ENCODE measurements at regions not wholly inside any gene's neighbourhood (a gene's known extent, or its start where the extent isn't known, plus 50 kb on each side); places are given as distances from the start of the nearest gene placed in this dataset.

GRCh38 chr2:81097361-81097760 lies 792.8 kb upstream of the LRRTM1 start:
- no peaks in the 10 kb centered on the region for H3K9me3 Mint-ChIP-seq
- H3K4me1 Mint-ChIP-seq (ENCODE audit: unreplicated experiment): peaks cover 5% of the 10 kb centered on the region
- H3K4me3 Mint-ChIP-seq: no peak overlapping the region
- H3K27me3 Mint-ChIP-seq: no peaks in the 10 kb centered on the region
- no peak for DNase-seq (ENCODE audit: extremely low spot score, unreplicated experiment)
- no peak overlapping the region for H3K27ac Mint-ChIP-seq
- no peak for TF ChIP-seq CTCF (conservative IDR thresholded peaks at IDR 0.05)
- H3K36me3 Mint-ChIP-seq: no peaks in the 10 kb centered on the region

GRCh38 chr2:81093031-81093430 lies 788.5 kb upstream of the LRRTM1 start:
- no peak for DNase-seq (ENCODE audit: extremely low spot score, unreplicated experiment)
- Mint-ChIP-seq H3K9me3 (no peaks in the 10 kb centered on the region), H3K4me1 (ENCODE audit: unreplicated experiment) (no peaks in the 10 kb centered on the region), H3K27ac (no peak overlapping the region), H3K36me3 (no peaks in the 10 kb centered on the region), H3K4me3 (no peak overlapping the region), H3K27me3 (no peaks in the 10 kb centered on the region)
- no peak for TF ChIP-seq CTCF (conservative IDR thresholded peaks at IDR 0.05)

GRCh38 chr2:81087646-81088045 lies 783.1 kb upstream of the LRRTM1 start:
- no peak for TF ChIP-seq CTCF (conservative IDR thresholded peaks at IDR 0.05)
- no peak overlapping the region for H3K27ac Mint-ChIP-seq
- no peaks in the 10 kb centered on the region for H3K4me1 Mint-ChIP-seq (ENCODE audit: unreplicated experiment)
- no peaks in the 10 kb centered on the region for H3K9me3 Mint-ChIP-seq
- no peak overlapping the region for H3K4me3 Mint-ChIP-seq
- H3K36me3 Mint-ChIP-seq: no peaks in the 10 kb centered on the region
- no peaks in the 10 kb centered on the region for H3K27me3 Mint-ChIP-seq
- DNase-seq (ENCODE audit: extremely low spot score, unreplicated experiment): no peak

GRCh38 chr2:81084101-81084500 lies 779.5 kb upstream of the LRRTM1 start:
- Mint-ChIP-seq H3K36me3 (no peaks in the 10 kb centered on the region), H3K9me3 (no peaks in the 10 kb centered on the region), H3K27ac (no peak overlapping the region), H3K27me3 (no peaks in the 10 kb centered on the region), H3K4me1 (ENCODE audit: unreplicated experiment) (no peaks in the 10 kb centered on the region), H3K4me3 (no peak overlapping the region)
- no peak for DNase-seq (ENCODE audit: extremely low spot score, unreplicated experiment)
- TF ChIP-seq CTCF (conservative IDR thresholded peaks at IDR 0.05): no peak

- no peak for TF ChIP-seq CTCF (conservative IDR thresholded peaks at IDR 0.05)
- no peaks in the 10 kb centered on the region for H3K9me3 Mint-ChIP-seq
- H3K4me1 Mint-ChIP-seq (ENCODE audit: unreplicated experiment): peaks cover 4% of the 10 kb centered on the region
- DNase-seq (ENCODE audit: extremely low spot score, unreplicated experiment): no peak
- no peak overlapping the region for H3K27ac Mint-ChIP-seq
- no peaks in the 10 kb centered on the region for H3K36me3 Mint-ChIP-seq
- H3K4me3 Mint-ChIP-seq: no peak overlapping the region
- no peaks in the 10 kb centered on the region for H3K27me3 Mint-ChIP-seq
Observed at GRCh38 chr2:81078631-81079030, 774.1 kb upstream of the LRRTM1 start.

GRCh38 chr2:81078102-81078501 lies 773.5 kb upstream of the LRRTM1 start:
- H3K4me1 Mint-ChIP-seq (ENCODE audit: unreplicated experiment): peaks cover 4% of the 10 kb centered on the region
- H3K27ac Mint-ChIP-seq: no peak overlapping the region
- no peak overlapping the region for H3K4me3 Mint-ChIP-seq
- H3K27me3 Mint-ChIP-seq: no peaks in the 10 kb centered on the region
- H3K36me3 Mint-ChIP-seq: no peaks in the 10 kb centered on the region
- no peak for TF ChIP-seq CTCF (conservative IDR thresholded peaks at IDR 0.05)
- no peaks in the 10 kb centered on the region for H3K9me3 Mint-ChIP-seq
- DNase-seq (ENCODE audit: extremely low spot score, unreplicated experiment): no peak
